Activated T-helper 1 cell treated with Interleukin-2 at 50 U/mL for 16 hours (primary cell): ENCODE measurements at regions not wholly inside any gene's neighbourhood (a gene's known extent, or its start where the extent isn't known, plus 50 kb on each side); places are given as distances from the start of the nearest gene placed in this dataset.
"Not testable (repeated sequence)": the region's sequence is repeated elsewhere in the genome, so short reads cannot be mapped to it uniquely, and the experiment has no call there.

Source experiments
- DNase-seq: peaks from one replicate; pipeline ENCODE4 v3.0.0-alpha.2; 2020; ENCODE audit warnings: low read depth

- no peak for DNase-seq
These were observed 57.8 kb downstream of the OR2B2 start for GRCh38 chr6:27854421-27854820.

GRCh38 chr6:27851440-27851839 lies 60.8 kb downstream of the OR2B2 start:
- DNase-seq: no peak

- not testable (repeated sequence) for DNase-seq
These were observed 63.2 kb downstream of the OR2B2 start for GRCh38 chr6:27849001-27849400.

- DNase-seq: no peak
These were observed 64.5 kb downstream of the OR2B2 start for GRCh38 chr6:27847706-27848105.

- DNase-seq: no peak
These were observed 71.6 kb downstream of the OR2B2 start for GRCh38 chr6:27840572-27840971.

- no peak for DNase-seq
These were observed 72.3 kb downstream of the OR2B2 start for GRCh38 chr6:27839626-27840475.

- DNase-seq: no peak
These were observed 73.1 kb downstream of the OR2B2 start for GRCh38 chr6:27838945-27839625.

GRCh38 chr6:27838058-27838944 lies 73.9 kb downstream of the OR2B2 start:
- DNase-seq: peak; percentile 60

- no peak for DNase-seq
These were observed 74.6 kb downstream of the OR2B2 start for GRCh38 chr6:27837625-27838057.

- peak; percentile 30 for DNase-seq
These were observed 75.2 kb downstream of the OR2B2 start for GRCh38 chr6:27836783-27837624.

GRCh38 chr6:27836141-27836782 lies 75.9 kb downstream of the OR2B2 start:
- no peak for DNase-seq

- no peak for DNase-seq
These were observed 77.2 kb downstream of the OR2B2 start for GRCh38 chr6:27834879-27835549.

GRCh38 chr6:27834384-27834783 lies 77.8 kb downstream of the OR2B2 start:
- no peak for DNase-seq

GRCh38 chr6:27831434-27832081 lies 80.6 kb downstream of the OR2B2 start:
- DNase-seq: peak; percentile 44

GRCh38 chr6:27830600-27831433 lies 81.4 kb downstream of the OR2B2 start:
- DNase-seq: not testable (repeated sequence)

- no peak for DNase-seq
These were observed 82.0 kb downstream of the OR2B2 start for GRCh38 chr6:27830212-27830599.

GRCh38 chr6:27829453-27830211 lies 82.6 kb downstream of the OR2B2 start:
- no peak for DNase-seq

- DNase-seq: not testable (repeated sequence)
These were observed 84.7 kb downstream of the OR2B2 start for GRCh38 chr6:27827477-27827876.
